Keratinocyte (primary cell): ENCODE measurements at regions not wholly inside any gene's neighbourhood (a gene's known extent, or its start where the extent isn't known, plus 50 kb on each side); places are given as distances from the start of the nearest gene placed in this dataset.
"Not testable (repeated sequence)": the region's sequence is repeated elsewhere in the genome, so short reads cannot be mapped to it uniquely, and the experiment has no call there.

Experiments
- DNase-seq: peaks from one replicate; pipeline ENCODE4 v3.0.0-alpha.2; 2011; ENCODE audit warnings: low read depth, missing footprints, low spot score
- FAIRE-seq: peaks from 2 replicates; lab custom pipeline; 2011; peaks lifted over from hg19 to GRCh38; lab: Jason Lieb, UNC
- H2AFZ ChIP-seq: 2 replicates; pipeline ENCODE4 v1.6.0; 2012; ENCODE audit warnings: low read length, control low read depth, inconsistent platforms; ENCODE audit not compliant: control insufficient read depth
- H3K27ac ChIP-seq: 2 replicates; pipeline ENCODE4 v1.5.1; 2011; ENCODE audit warnings: low read length; ENCODE audit not compliant: control insufficient read depth, insufficient read depth
- H3K27me3 ChIP-seq: 3 replicates; pipeline ENCODE4 v1.6.0; 2011; ENCODE audit warnings: low read length; ENCODE audit not compliant: control insufficient read depth, insufficient read depth; ENCODE audit errors: extremely low read depth
- H3K36me3 ChIP-seq, 2 experiments: 2 replicates in 1 of 2; 3 replicates in 1 of 2; pipeline ENCODE4 v1.5.1; 2011; ENCODE audit warnings: low read length in 2 of 2, mild to moderate bottlenecking in 1 of 2; ENCODE audit not compliant: control insufficient read depth in 2 of 2, insufficient read depth in 2 of 2; ENCODE audit errors: extremely low read depth in 1 of 2
- H3K4me1 ChIP-seq: 3 replicates; pipeline ENCODE4 v1.5.1; 2011; ENCODE audit warnings: low read length; ENCODE audit not compliant: control insufficient read depth, insufficient read depth; ENCODE audit errors: extremely low read depth
- H3K4me2 ChIP-seq: 3 replicates; pipeline ENCODE4 v1.6.0; 2011; ENCODE audit warnings: low read depth, low read length; ENCODE audit not compliant: control insufficient read depth, insufficient read depth; ENCODE audit errors: extremely low read depth
- H3K4me3 ChIP-seq, 3 experiments: fragments of 200-600 bp in 1 of 3; sonication (generic) in 1 of 3; 2 replicates in 2 of 3; 3 replicates in 1 of 3; pipeline ENCODE4 v1.5.1; 2011 to 2016; ENCODE audit warnings: low read length in 3 of 3, mild to moderate bottlenecking in 3 of 3, control low read depth in 2 of 3, inconsistent platforms in 1 of 3, low read depth in 1 of 3, mixed read lengths in 1 of 3, mixed run types in 1 of 3, moderate library complexity in 1 of 3; ENCODE audit not compliant: control insufficient read depth in 2 of 3, insufficient read depth in 2 of 3; ENCODE audit errors: extremely low read depth in 1 of 3
- H3K79me2 ChIP-seq: 2 replicates; pipeline ENCODE4 v1.6.0; 2012; ENCODE audit warnings: low read length; ENCODE audit not compliant: control insufficient read depth, insufficient read depth
- H3K9ac ChIP-seq: 3 replicates; pipeline ENCODE4 v1.6.0; 2011; ENCODE audit warnings: low read length; ENCODE audit not compliant: control insufficient read depth, insufficient read depth; ENCODE audit errors: extremely low read depth
- H3K9me1 ChIP-seq: 3 replicates; pipeline ENCODE4 v1.6.0; 2011; ENCODE audit warnings: low read length; ENCODE audit not compliant: control insufficient read depth, insufficient read depth; ENCODE audit errors: extremely low read depth
- H3K9me3 ChIP-seq: 2 replicates; pipeline ENCODE4 v1.5.1; 2012; ENCODE audit warnings: low read depth, low read length; ENCODE audit not compliant: control insufficient read depth
- H4K20me1 ChIP-seq: 3 replicates; pipeline ENCODE4 v1.6.0; 2011; ENCODE audit warnings: low read length; ENCODE audit not compliant: control insufficient read depth, insufficient read depth; ENCODE audit errors: extremely low read depth
- CTCF ChIP-seq, 3 experiments: IDR thresholded peaks in 1 of 3; conservative IDR thresholded peaks in 1 of 3; optimal IDR thresholded peaks in 1 of 3; 2 replicates in 2 of 3; 3 replicates in 1 of 3; pipeline versions ENCODE3 to v1.5.1; 2011; ENCODE audit warnings: low read length in 3 of 3, mild to moderate bottlenecking in 3 of 3, moderate library complexity in 2 of 3, control low read depth in 1 of 3, inconsistent platforms in 1 of 3; ENCODE audit not compliant: insufficient read depth in 2 of 3; ENCODE audit errors: extremely low read depth in 1 of 3
- EZH2 ChIP-seq: IDR thresholded peaks from one replicate; pipeline ENCODE4 v1.6.1; 2012; ENCODE audit warnings: inconsistent platforms, mild to moderate bottlenecking, low read length, moderate library complexity
- dilution Hi-C: fragments of 300-500 bp; cut with MboI; formaldehyde crosslinking; loops from one replicate; pipeline ENCODE4 v1.7.0; 2020; ENCODE audit warnings: low sequenced_read_pairs; ENCODE audit not compliant: extremely low pct_ligation_motif_present

GRCh38 chr10:109237682-109238081 is 685.6 kb downstream of the XPNPEP1 start:
- DNase-seq (no peak), FAIRE-seq (no peak)
- no peak overlapping the region for H3K4me2 ChIP-seq
- dilution Hi-C loops: no loop called here
- H3K9ac ChIP-seq: no peak overlapping the region
- no peaks in the 10 kb centered on the region for H3K79me2 ChIP-seq
- no peaks in the 10 kb centered on the region for H4K20me1 ChIP-seq
- no peak overlapping the region for H2AFZ ChIP-seq
- no peaks in the 10 kb centered on the region for H3K9me1 ChIP-seq
- peaks cover 2% of the 10 kb centered on the region for H3K9me3 ChIP-seq
- TF ChIP-seq EZH2 (no peak), CTCF (optimal IDR thresholded peaks at IDR 0.05 in 1 of 3, IDR thresholded peaks at IDR 0.05 in 1 of 3, conservative IDR thresholded peaks at IDR 0.05 in 1 of 3; ENCODE audit: extremely low read depth in 1 of 3, insufficient read depth in 2 of 3, low read length in 3 of 3) (no peak)
- no peaks in the 10 kb centered on the region for H3K36me3 ChIP-seq
- H3K4me3 ChIP-seq: no peak overlapping the region
- no peaks in the 10 kb centered on the region for H3K27me3 ChIP-seq
- no peak overlapping the region for H3K27ac ChIP-seq
- no peaks in the 10 kb centered on the region for H3K4me1 ChIP-seq

GRCh38 chr10:109237050-109237449 is 686.3 kb downstream of the XPNPEP1 start:
- no peaks in the 10 kb centered on the region for H4K20me1 ChIP-seq
- no peak overlapping the region for H2AFZ ChIP-seq
- no peak overlapping the region for H3K27ac ChIP-seq
- FAIRE-seq (no peak), DNase-seq (no peak)
- H3K36me3 ChIP-seq: no peaks in the 10 kb centered on the region
- H3K9me3 ChIP-seq: peaks cover 2% of the 10 kb centered on the region
- no peaks in the 10 kb centered on the region for H3K27me3 ChIP-seq
- H3K9ac ChIP-seq: no peak overlapping the region
- H3K4me2 ChIP-seq: no peak overlapping the region
- TF ChIP-seq EZH2 (no peak), CTCF (optimal IDR thresholded peaks at IDR 0.05 in 1 of 3, IDR thresholded peaks at IDR 0.05 in 1 of 3, conservative IDR thresholded peaks at IDR 0.05 in 1 of 3; ENCODE audit: extremely low read depth in 1 of 3, insufficient read depth in 2 of 3, low read length in 3 of 3) (no peak)
- dilution Hi-C loops: no loop called here
- no peaks in the 10 kb centered on the region for H3K9me1 ChIP-seq
- H3K79me2 ChIP-seq: no peaks in the 10 kb centered on the region
- no peak overlapping the region for H3K4me3 ChIP-seq
- H3K4me1 ChIP-seq: no peaks in the 10 kb centered on the region

- H2AFZ ChIP-seq, H4K20me1 ChIP-seq, H3K9me1 ChIP-seq, DNase-seq, H3K27me3 ChIP-seq, dilution Hi-C loops, FAIRE-seq, H3K9ac ChIP-seq, H3K4me2 ChIP-seq, H3K4me1 ChIP-seq, H3K79me2 ChIP-seq, H3K36me3 ChIP-seq, H3K9me3 ChIP-seq, H3K27ac ChIP-seq, H3K4me3 ChIP-seq: not testable (repeated sequence)
Measured at GRCh38 chr10:109223533-109223932, 699.8 kb downstream of the XPNPEP1 start.
